DOHH2 (cell line): ENCODE measurements at regions not wholly inside any gene's neighbourhood (a gene's known extent, or its start where the extent isn't known, plus 50 kb on each side); places are given as distances from the start of the nearest gene placed in this dataset.

Experiments used
- H3F3A ChIP-seq: fragments of 200-600 bp; sonication (generic), shearing (Covaris generic); 2 replicates; pipeline ENCODE4 v1.6.0; 2016; ENCODE audit warnings: antibody characterized with exemption, mild to moderate bottlenecking; ENCODE audit not compliant: control insufficient read depth, insufficient read depth
- H3K27ac ChIP-seq: fragments of 200-600 bp; sonication (generic); 2 replicates; pipeline ENCODE4 v1.5.1; 2014; ENCODE audit warnings: low read depth, mild to moderate bottlenecking, low read length, moderate library complexity
- H3K27me3 ChIP-seq: fragments of 200-600 bp; sonication (generic); 2 replicates; pipeline ENCODE4 v1.6.1; 2014; ENCODE audit warnings: mild to moderate bottlenecking, low read length, mixed read lengths; ENCODE audit not compliant: control insufficient read depth
- H3K36me3 ChIP-seq: fragments of 200-600 bp; sonication (generic); 2 replicates; pipeline ENCODE4 v1.6.1; 2014; ENCODE audit warnings: mild to moderate bottlenecking, low read length, moderate library complexity, mixed read lengths; ENCODE audit not compliant: control insufficient read depth
- H3K4me1 ChIP-seq: fragments of 200-600 bp; sonication (generic); 2 replicates; pipeline ENCODE4 v1.6.1; 2014; ENCODE audit warnings: mild to moderate bottlenecking, low read length, mixed read lengths; ENCODE audit not compliant: control insufficient read depth
- H3K4me2 ChIP-seq: fragments of 200-600 bp; sonication (generic); 2 replicates; pipeline ENCODE4 v1.6.0; 2014; ENCODE audit warnings: mild to moderate bottlenecking, low read length, moderate library complexity
- H3K4me3 ChIP-seq: fragments of 200-600 bp; sonication (generic); 2 replicates; pipeline ENCODE4 v1.5.1; 2014; ENCODE audit warnings: mild to moderate bottlenecking, low read length, mixed read lengths
- H3K79me2 ChIP-seq: fragments of 200-600 bp; sonication (generic); 2 replicates; pipeline ENCODE4 v1.6.1; 2014; ENCODE audit warnings: mild to moderate bottlenecking, low read length, mixed read lengths; ENCODE audit not compliant: control insufficient read depth
- H3K9me2 ChIP-seq: fragments of 200-600 bp; sonication (generic); replicated peaks from 2 replicates; pipeline ENCODE4 v1.6.1; 2014; ENCODE audit warnings: mild to moderate bottlenecking, low read length, mixed read lengths; ENCODE audit not compliant: control insufficient read depth
- H3K9me3 ChIP-seq: fragments of 200-600 bp; sonication (generic); 2 replicates; pipeline ENCODE4 v1.6.1; 2014; ENCODE audit warnings: antibody characterized with exemption, low read length, mixed read lengths; ENCODE audit not compliant: control insufficient read depth, insufficient read depth
- H4K20me1 ChIP-seq: fragments of 200-600 bp; sonication (generic); 2 replicates; pipeline ENCODE4 v1.6.0; 2014; ENCODE audit warnings: low read depth, mild to moderate bottlenecking, antibody characterized with exemption, low read length, moderate library complexity; ENCODE audit not compliant: control insufficient read depth, insufficient read depth
- EZH2phosphoT487 ChIP-seq: fragments of 200-600 bp; sonication (generic); IDR thresholded peaks from 2 replicates; pipeline ENCODE4 v1.6.1; 2017; ENCODE audit warnings: borderline replicate concordance, mild to moderate bottlenecking, antibody characterized with exemption, low read length, moderate library complexity, mixed read lengths
- TF ChIP-seq, protein P1 (sequence below): fragments of 200-600 bp; sonication (generic); IDR thresholded peaks from one replicate; pipeline ENCODE4 v1.5.1; 2014; ENCODE audit warnings: antibody characterized with exemption, mild to moderate bottlenecking, low read depth, low read length; ENCODE audit not compliant: poor library complexity, severe bottlenecking

DNA sequence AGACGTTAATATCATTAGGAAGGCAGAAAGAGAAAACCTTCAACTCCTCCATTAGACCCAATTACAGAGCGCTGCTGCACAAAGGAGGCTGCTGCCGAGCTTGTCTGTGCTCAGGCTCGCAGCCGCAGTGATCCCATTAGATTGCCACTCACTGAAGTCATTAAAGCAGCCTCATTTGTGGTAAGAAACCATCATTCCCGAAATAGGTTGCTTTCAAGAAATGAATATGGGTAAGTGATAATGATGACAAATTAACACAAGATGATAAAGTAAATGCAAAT, 137.2 kb downstream of the CAVIN4 start:
- Histone ChIP-seq H3K4me2 (no peak overlapping the region), H3F3A (no peaks in the 10 kb centered on the region), H3K4me3 (no peak overlapping the region), H3K9me3 (no peaks in the 10 kb centered on the region), H3K9me2 (no peaks in the 10 kb centered on the region), H3K4me1 (no peaks in the 10 kb centered on the region), H4K20me1 (no peaks in the 10 kb centered on the region), H3K36me3 (no peaks in the 10 kb centered on the region), H3K79me2 (no peaks in the 10 kb centered on the region), H3K27me3 (no peaks in the 10 kb centered on the region; the same call in 1 of the 2 replicates), H3K27ac (no peak overlapping the region)
- TF ChIP-seq EZH2phosphoT487: no peak
- TF ChIP-seq, protein P1, sequence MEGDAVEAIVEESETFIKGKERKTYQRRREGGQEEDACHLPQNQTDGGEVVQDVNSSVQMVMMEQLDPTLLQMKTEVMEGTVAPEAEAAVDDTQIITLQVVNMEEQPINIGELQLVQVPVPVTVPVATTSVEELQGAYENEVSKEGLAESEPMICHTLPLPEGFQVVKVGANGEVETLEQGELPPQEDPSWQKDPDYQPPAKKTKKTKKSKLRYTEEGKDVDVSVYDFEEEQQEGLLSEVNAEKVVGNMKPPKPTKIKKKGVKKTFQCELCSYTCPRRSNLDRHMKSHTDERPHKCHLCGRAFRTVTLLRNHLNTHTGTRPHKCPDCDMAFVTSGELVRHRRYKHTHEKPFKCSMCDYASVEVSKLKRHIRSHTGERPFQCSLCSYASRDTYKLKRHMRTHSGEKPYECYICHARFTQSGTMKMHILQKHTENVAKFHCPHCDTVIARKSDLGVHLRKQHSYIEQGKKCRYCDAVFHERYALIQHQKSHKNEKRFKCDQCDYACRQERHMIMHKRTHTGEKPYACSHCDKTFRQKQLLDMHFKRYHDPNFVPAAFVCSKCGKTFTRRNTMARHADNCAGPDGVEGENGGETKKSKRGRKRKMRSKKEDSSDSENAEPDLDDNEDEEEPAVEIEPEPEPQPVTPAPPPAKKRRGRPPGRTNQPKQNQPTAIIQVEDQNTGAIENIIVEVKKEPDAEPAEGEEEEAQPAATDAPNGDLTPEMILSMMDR: no peak

DNA sequence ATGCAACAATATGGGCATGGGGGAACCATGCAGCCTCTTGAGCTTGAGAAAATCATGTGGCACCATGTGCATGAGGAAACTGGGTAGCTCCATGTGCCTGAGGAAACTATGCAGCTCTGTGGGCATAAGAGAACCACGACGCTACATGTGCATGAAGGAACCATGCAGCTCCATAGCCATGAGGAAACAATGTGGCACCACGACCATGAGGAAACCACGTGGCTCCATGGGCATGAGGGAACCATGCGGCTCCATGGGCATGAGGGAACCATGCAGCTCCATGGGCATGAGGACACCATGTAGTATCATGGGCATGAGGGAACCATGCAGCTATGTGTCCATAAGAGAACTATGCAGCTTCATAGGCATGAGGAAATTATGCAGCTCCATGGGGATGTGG, 140.8 kb downstream of the CAVIN4 start:
- no peaks in the 10 kb centered on the region for H3K79me2 ChIP-seq
- TF ChIP-seq, protein P1: no peak
- no peak for TF ChIP-seq EZH2phosphoT487
- no peak overlapping the region for H3K27ac ChIP-seq

DNA sequence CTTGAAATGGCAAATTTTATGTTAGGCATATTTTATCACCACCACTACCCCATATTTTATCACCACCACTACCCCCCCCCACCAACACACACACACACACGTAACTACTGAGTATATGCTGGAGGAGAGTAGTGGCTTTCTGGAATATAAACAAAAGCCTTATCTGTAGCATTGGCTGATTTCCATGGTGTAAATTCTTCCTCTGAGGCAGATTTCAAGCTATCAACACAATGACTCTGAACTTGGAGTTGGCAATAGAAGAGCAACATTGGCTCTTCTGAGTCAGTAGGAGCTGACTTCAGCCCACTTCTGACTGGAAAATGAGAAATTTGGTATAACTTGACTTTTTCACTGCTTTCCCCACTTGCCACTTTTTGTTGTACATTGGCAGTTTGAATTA, 143.0 kb downstream of the CAVIN4 start:
- no peaks in the 10 kb centered on the region; the same call in 1 of the 2 replicates for H3K27me3 ChIP-seq
- no peak overlapping the region for H3K4me2 ChIP-seq
- H3F3A ChIP-seq: no peaks in the 10 kb centered on the region
- H4K20me1 ChIP-seq: no peaks in the 10 kb centered on the region
- no peak overlapping the region for H3K4me3 ChIP-seq
- H3K9me3 ChIP-seq: no peaks in the 10 kb centered on the region
- H3K79me2 ChIP-seq: no peaks in the 10 kb centered on the region
- no peaks in the 10 kb centered on the region for H3K36me3 ChIP-seq
- TF ChIP-seq, protein P1: no peak
- TF ChIP-seq EZH2phosphoT487: no peak
- no peaks in the 10 kb centered on the region for H3K9me2 ChIP-seq
- H3K27ac ChIP-seq: no peak overlapping the region
- H3K4me1 ChIP-seq: no peaks in the 10 kb centered on the region

More for the DNA sequence above, 140.8 kb downstream of the CAVIN4 start:
- Histone ChIP-seq H3K4me3 (no peak overlapping the region), H3K9me2 (no peaks in the 10 kb centered on the region), H3K4me1 (no peaks in the 10 kb centered on the region), H3K36me3 (no peaks in the 10 kb centered on the region), H3F3A (no peaks in the 10 kb centered on the region), H3K4me2 (no peak overlapping the region), H3K9me3 (no peaks in the 10 kb centered on the region), H4K20me1 (no peaks in the 10 kb centered on the region), H3K27me3 (no peaks in the 10 kb centered on the region; the same call in 1 of the 2 replicates)

DNA sequence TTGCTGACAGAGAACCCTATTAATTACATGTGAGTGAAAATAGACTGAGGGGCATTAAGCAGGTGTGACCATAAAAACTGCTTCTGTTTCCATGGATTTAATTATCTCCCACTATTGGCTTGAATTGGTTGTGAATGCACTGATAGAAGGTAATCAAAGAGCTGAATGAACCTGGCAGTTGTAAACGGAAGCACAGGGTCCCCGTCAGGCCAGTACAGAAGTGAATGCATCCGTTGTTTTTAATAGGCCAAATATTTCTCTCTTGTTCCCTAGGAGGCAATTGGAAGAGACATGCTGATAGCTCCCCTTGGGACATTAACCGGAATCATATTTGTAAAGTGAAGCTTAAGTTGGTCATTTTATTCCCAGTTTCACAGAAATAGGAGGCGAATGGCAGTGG, 147.0 kb downstream of the CAVIN4 start:
- Histone ChIP-seq H3K79me2 (no peaks in the 10 kb centered on the region), H3K4me3 (no peak overlapping the region), H3K4me1 (no peaks in the 10 kb centered on the region), H3K27me3 (no peaks in the 10 kb centered on the region; the same call in 1 of the 2 replicates), H3K36me3 (no peaks in the 10 kb centered on the region), H4K20me1 (no peaks in the 10 kb centered on the region), H3K4me2 (no peak overlapping the region), H3K27ac (no peak overlapping the region), H3K9me2 (no peaks in the 10 kb centered on the region), H3K9me3 (no peaks in the 10 kb centered on the region), H3F3A (no peaks in the 10 kb centered on the region)
- TF ChIP-seq, protein P1: no peak
- no peak for TF ChIP-seq EZH2phosphoT487
